ENCODE measurements at regions not wholly inside any gene's neighbourhood (a gene's known extent, or its start where the extent isn't known, plus 50 kb on each side); places are given as distances from the start of the nearest gene placed in this dataset.

DNA sequence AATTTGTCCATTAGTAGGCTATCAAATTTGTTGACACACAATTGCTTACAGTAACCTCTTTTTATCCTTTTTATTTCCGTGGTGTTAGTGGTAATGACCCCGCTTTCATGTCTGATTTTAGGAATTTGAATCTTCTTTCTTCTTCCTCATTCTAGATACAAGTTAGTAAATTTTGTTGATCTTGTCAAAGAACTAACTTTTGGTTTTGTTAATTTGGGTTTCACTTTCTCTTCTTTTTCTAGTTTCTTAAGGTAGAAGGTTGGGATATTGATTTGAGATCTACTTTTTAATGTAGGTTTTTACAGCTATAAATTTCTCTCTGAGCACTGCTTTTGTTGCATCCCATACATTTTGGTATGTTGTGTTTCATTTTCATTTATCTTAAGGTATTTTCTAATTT is 53.3 kb upstream of the SLC7A1 start:
- Histone ChIP-seq H3K27ac (no peak overlapping the region), H3K27me3 (no peaks in the 10 kb centered on the region), H3K9me3 (no peaks in the 10 kb centered on the region), H3K36me3 (ENCODE audit: low read depth, missing control alignments) (no peaks in the 10 kb centered on the region), H3K4me1 (no peaks in the 10 kb centered on the region), H3K4me3 (no peak overlapping the region)
- TF ChIP-seq POLR2A (IDR thresholded peaks at IDR 0.05) (no peak), CTCF (IDR thresholded peaks at IDR 0.05) (no peak)
- intact Hi-C loops (cut with DNase I; ENCODE audit: low total_unique reads), result no loop called here
- 90 to 92% methylated on average over 2 of the region's 2 CpGs for WGBS, 2 donors
- DNase-seq, result no peak

All from testis (tissue), 2 donors.